Activated CD4-positive, alpha-beta T cell treated with anti-CD3 and anti-CD28 coated beads for 36 hours (primary cell): ENCODE measurements at regions not wholly inside any gene's neighbourhood (a gene's known extent, or its start where the extent isn't known, plus 50 kb on each side); places are given as distances from the start of the nearest gene placed in this dataset.
"Not testable (repeated sequence)": the region's sequence is repeated elsewhere in the genome, so short reads cannot be mapped to it uniquely, and the experiment has no call there.

ENCODE experiments used
- ATAC-seq: fragments of 200-7000 bp; cut with Tn5 transposase; one replicate; pipeline ENCODE4 v1.10.0; 2021; ENCODE audit warnings: mild to moderate bottlenecking, moderate library complexity
- CTCF ChIA-PET: fragments of 350-600 bp; sonication (Branson Sonifier 250); formaldehyde crosslinking; loops from one replicate; lab custom pipeline; 2021; ENCODE audit warnings: antibody characterized with exemption; lab: Charles Lee
- POLR2A ChIA-PET: fragments of 350-600 bp; sonication (Branson Sonifier 250); formaldehyde crosslinking; loops from one replicate; lab custom pipeline; 2021; ENCODE audit warnings: antibody characterized with exemption, inconsistent platforms; lab: Charles Lee
- DNase-seq: peaks from one replicate; pipeline ENCODE4 v3.0.0-alpha.2; 2020
- H3K27ac Mint-ChIP-seq: one replicate; pipeline ENCODE4 v1.8.0; 2021; ENCODE audit warnings: mixed read lengths
- H3K27me3 Mint-ChIP-seq: one replicate; pipeline ENCODE4 v1.8.0; 2021; ENCODE audit warnings: mixed read lengths
- H3K36me3 Mint-ChIP-seq: one replicate; pipeline ENCODE4 v1.8.0; 2021; ENCODE audit warnings: low read depth, mixed read lengths
- H3K4me1 Mint-ChIP-seq: one replicate; pipeline ENCODE4 v1.8.0; 2021; ENCODE audit warnings: mixed read lengths
- H3K4me3 Mint-ChIP-seq: one replicate; pipeline ENCODE4 v1.8.0; 2021; ENCODE audit warnings: mild to moderate bottlenecking, moderate library complexity, mixed read lengths
- H3K9me3 Mint-ChIP-seq: one replicate; pipeline ENCODE4 v1.8.0; 2021; ENCODE audit warnings: low read depth, mixed read lengths
- intact Hi-C, 2 experiments: fragments of 100-400 bp; cut with DNase I in 1 of 2; cut with micrococcal nuclease in 1 of 2; formaldehyde crosslinking; loops; one replicate each; pipeline versions ENCODE4 v1.14.2 to v1.15.1; 2022 to 2024; cut with DNase I, micrococcal nuclease

GRCh38 chr4:16416601-16417000, 190.3 kb upstream of the TAPT1 start:
- Mint-ChIP-seq H3K27ac (no peak overlapping the region), H3K9me3 (no peaks in the 10 kb centered on the region), H3K4me1 (no peaks in the 10 kb centered on the region), H3K27me3 (peaks cover 6% of the 10 kb centered on the region), H3K36me3 (no peaks in the 10 kb centered on the region), H3K4me3 (no peak overlapping the region)
- ChIA-PET POLR2A (no interaction called here), CTCF (no interaction called here)
- no peak for DNase-seq
- ATAC-seq, result no peak
- intact Hi-C loops, result no loop called here

DNA sequence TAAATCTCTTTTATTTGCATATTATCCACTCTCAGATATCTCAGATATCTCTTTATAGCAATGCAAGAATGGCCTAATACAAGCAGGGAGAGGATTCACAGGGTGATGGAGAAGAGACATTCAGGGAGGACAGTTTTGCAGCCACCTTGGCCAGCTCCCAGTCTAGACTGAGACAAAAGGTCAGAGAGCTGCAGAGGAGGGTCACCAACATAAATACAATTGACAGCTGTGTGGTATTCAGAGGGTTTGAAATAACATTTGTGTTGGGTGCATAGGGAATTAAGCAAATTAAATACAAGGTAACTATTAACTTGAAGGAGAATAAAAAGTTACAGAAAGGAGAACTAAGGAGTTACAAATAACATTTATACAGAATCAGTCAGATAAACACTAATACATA, 189.5 kb upstream of the TAPT1 start:
- intact Hi-C loops, result no loop called here
- ChIA-PET POLR2A (no interaction called here), CTCF (no interaction called here)
- DNase-seq, result no peak
- no peaks in the 10 kb centered on the region for H3K4me1 Mint-ChIP-seq
- no peak overlapping the region for H3K27ac Mint-ChIP-seq
- peaks cover 6% of the 10 kb centered on the region for H3K27me3 Mint-ChIP-seq
- no peaks in the 10 kb centered on the region for H3K9me3 Mint-ChIP-seq
- no peaks in the 10 kb centered on the region for H3K36me3 Mint-ChIP-seq
- no peak for ATAC-seq
- H3K4me3 Mint-ChIP-seq, result no peak overlapping the region

DNA sequence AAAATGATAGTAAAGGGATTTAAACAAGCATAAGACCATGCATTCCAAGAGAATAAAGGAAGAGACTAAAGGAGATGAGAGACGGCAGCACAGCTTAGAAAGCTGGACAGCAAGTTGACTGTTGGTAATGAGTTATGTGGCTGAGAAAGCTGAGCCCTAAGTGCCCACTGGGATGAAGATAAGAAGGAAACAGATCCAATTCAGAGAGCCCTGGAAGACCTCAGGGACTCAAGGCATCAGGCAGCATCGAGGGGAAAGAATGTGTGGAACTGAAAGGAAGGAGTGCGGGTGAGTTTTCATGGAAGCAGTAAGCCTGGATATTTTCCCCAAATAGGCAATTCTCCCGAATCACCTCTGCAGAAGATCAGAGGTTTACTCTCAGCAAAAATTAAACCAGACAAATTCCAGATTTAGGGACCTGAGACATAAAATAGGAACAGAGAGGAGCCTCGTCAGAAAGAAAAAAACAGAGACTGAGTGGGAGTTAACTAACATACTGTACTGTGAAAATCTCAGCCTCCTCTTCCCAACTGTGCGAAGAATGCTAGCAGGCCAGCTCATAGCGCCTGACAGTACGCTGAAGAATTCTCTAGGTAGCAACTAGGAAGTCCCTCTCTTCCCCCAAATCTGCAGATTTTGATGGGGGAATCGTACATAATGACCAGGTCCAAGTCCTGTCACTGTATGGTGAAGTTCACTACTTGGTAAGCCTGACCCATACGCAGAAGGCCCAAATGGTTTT, 187.7 kb upstream of the TAPT1 start:
- Mint-ChIP-seq H3K4me3 (no peak overlapping the region), H3K9me3 (no peaks in the 10 kb centered on the region), H3K27ac (no peak overlapping the region), H3K36me3 (no peaks in the 10 kb centered on the region), H3K4me1 (no peaks in the 10 kb centered on the region), H3K27me3 (peaks cover 2% of the 10 kb centered on the region)
- DNase-seq, result no peak
- POLR2A ChIA-PET, result no interaction called here
- intact Hi-C loops, result no loop called here
- CTCF ChIA-PET, result no interaction called here
- no peak for ATAC-seq

- Mint-ChIP-seq H3K9me3 (no peaks in the 10 kb centered on the region), H3K27me3 (peaks cover 2% of the 10 kb centered on the region), H3K4me1 (no peaks in the 10 kb centered on the region), H3K4me3 (no peak overlapping the region), H3K27ac (no peak overlapping the region), H3K36me3 (no peaks in the 10 kb centered on the region)
- ChIA-PET POLR2A (interaction anchor here (0.6 kb wide), 1 partner anchor 42 kb away, joined by 3 read pairs; no protein-coding TSS in a partner anchor), CTCF (no interaction called here)
- intact Hi-C loops, result no loop called here
- ATAC-seq (no peak), DNase-seq (no peak)
These were observed 185.3 kb upstream of the TAPT1 start for GRCh38 chr4:16411501-16412085.

GRCh38 chr4:16393216-16393615, 166.9 kb upstream of the TAPT1 start:
- ATAC-seq, H3K9me3 Mint-ChIP-seq, H3K27ac Mint-ChIP-seq, H3K4me1 Mint-ChIP-seq, DNase-seq, H3K36me3 Mint-ChIP-seq, CTCF ChIA-PET, H3K4me3 Mint-ChIP-seq, H3K27me3 Mint-ChIP-seq, POLR2A ChIA-PET, intact Hi-C loops: not testable (repeated sequence)

DNA sequence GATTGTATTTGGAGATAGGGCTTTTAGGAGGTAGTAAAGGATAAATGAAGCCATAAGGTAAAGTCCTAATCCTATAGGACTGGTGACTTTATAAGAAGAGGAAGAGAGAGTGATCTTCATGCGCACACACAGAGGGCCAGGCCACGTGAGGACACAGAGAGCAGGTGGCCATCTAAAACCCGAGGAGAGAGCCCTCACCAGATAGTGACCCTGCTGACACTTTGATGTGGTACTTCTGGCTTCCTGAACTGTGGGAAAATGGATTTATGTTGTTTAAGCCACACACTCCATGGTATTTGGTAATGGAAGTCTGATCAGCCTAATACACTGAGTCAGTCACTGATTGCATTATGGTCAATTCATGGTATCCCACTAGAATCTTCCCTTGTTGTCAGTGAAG, 164.9 kb upstream of the TAPT1 start:
- no peak overlapping the region for H3K27ac Mint-ChIP-seq
- intact Hi-C loops, result no loop called here
- DNase-seq, result no peak
- no peaks in the 10 kb centered on the region for H3K36me3 Mint-ChIP-seq
- no peak overlapping the region for H3K4me3 Mint-ChIP-seq
- H3K9me3 Mint-ChIP-seq, result peaks cover 5% of the 10 kb centered on the region
- peaks cover 6% of the 10 kb centered on the region for H3K27me3 Mint-ChIP-seq
- ATAC-seq, result no peak
- ChIA-PET CTCF (no interaction called here), POLR2A (no interaction called here)
- H3K4me1 Mint-ChIP-seq, result no peaks in the 10 kb centered on the region

GRCh38 chr4:16387448-16387847, 161.2 kb upstream of the TAPT1 start:
- no peak overlapping the region for H3K4me3 Mint-ChIP-seq
- ChIA-PET CTCF (no interaction called here), POLR2A (no interaction called here)
- no peak overlapping the region for H3K27ac Mint-ChIP-seq
- H3K4me1 Mint-ChIP-seq, result no peaks in the 10 kb centered on the region
- no peaks in the 10 kb centered on the region for H3K9me3 Mint-ChIP-seq
- DNase-seq (no peak), ATAC-seq (no peak)
- no peaks in the 10 kb centered on the region for H3K36me3 Mint-ChIP-seq
- intact Hi-C loops, result no loop called here
- H3K27me3 Mint-ChIP-seq, result peaks cover 6% of the 10 kb centered on the region

- Mint-ChIP-seq H3K4me3 (no peak overlapping the region), H3K27me3 (peaks cover 6% of the 10 kb centered on the region), H3K36me3 (no peaks in the 10 kb centered on the region), H3K27ac (no peak overlapping the region), H3K4me1 (no peaks in the 10 kb centered on the region), H3K9me3 (no peaks in the 10 kb centered on the region)
- CTCF ChIA-PET, result no interaction called here
- DNase-seq (no peak), ATAC-seq (no peak)
- POLR2A ChIA-PET, result no interaction called here
- intact Hi-C loops, result no loop called here
These were observed 160.5 kb upstream of the TAPT1 start for GRCh38 chr4:16386711-16387320.

- intact Hi-C loops, result no loop called here
- POLR2A ChIA-PET, result no interaction called here
- no peaks in the 10 kb centered on the region for H3K4me1 Mint-ChIP-seq
- ATAC-seq, result no peak
- H3K9me3 Mint-ChIP-seq, result no peaks in the 10 kb centered on the region
- H3K27me3 Mint-ChIP-seq, result peaks cover 7% of the 10 kb centered on the region
- H3K36me3 Mint-ChIP-seq, result no peaks in the 10 kb centered on the region
- CTCF ChIA-PET, result no interaction called here
- no peak overlapping the region for H3K4me3 Mint-ChIP-seq
- no peak for DNase-seq
- no peak overlapping the region for H3K27ac Mint-ChIP-seq
These were observed 158.3 kb upstream of the TAPT1 start for GRCh38 chr4:16384576-16384975.

GRCh38 chr4:16382571-16382970, 156.3 kb upstream of the TAPT1 start:
- ChIA-PET CTCF (no interaction called here), POLR2A (no interaction called here)
- Mint-ChIP-seq H3K9me3 (no peaks in the 10 kb centered on the region), H3K4me1 (no peaks in the 10 kb centered on the region), H3K4me3 (no peak overlapping the region), H3K27ac (no peak overlapping the region), H3K36me3 (no peaks in the 10 kb centered on the region), H3K27me3 (peaks cover 5% of the 10 kb centered on the region)
- ATAC-seq (no peak), DNase-seq (no peak)
- intact Hi-C loops, result no loop called here

DNA sequence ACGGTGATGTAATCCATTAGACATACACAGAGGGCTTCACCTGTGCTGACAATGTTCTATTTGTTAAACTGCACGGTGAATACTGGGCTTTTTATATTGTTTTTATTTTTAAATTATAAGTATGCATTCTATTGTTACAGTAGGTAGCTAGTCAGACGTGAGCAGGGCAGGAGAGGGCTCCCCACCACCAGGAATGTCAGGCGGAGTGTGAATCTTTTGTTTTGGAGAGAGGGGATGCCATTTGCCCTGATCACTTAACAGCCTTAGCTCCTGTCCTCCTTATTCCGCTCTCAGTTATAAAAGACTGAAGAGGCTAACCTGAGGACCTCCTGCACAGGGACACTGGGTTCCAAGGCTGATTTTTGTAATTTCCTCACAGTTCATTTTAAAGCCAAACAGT, 151.6 kb upstream of the TAPT1 start:
- CTCF ChIA-PET, result interaction anchor here (0.6 kb wide), 2 partner anchors 274 to 486 kb away, joined by 3 read pairs; no protein-coding TSS in a partner anchor
- Mint-ChIP-seq H3K4me1 (no peaks in the 10 kb centered on the region), H3K27ac (no peak overlapping the region), H3K9me3 (no peaks in the 10 kb centered on the region), H3K4me3 (no peak overlapping the region), H3K27me3 (peaks cover 4% of the 10 kb centered on the region), H3K36me3 (no peaks in the 10 kb centered on the region)
- DNase-seq, result no peak
- POLR2A ChIA-PET, result no interaction called here
- no peak for ATAC-seq
- intact Hi-C loops, result no loop called here

- ChIA-PET CTCF (no interaction called here), POLR2A (no interaction called here)
- no peaks in the 10 kb centered on the region for H3K36me3 Mint-ChIP-seq
- no peak overlapping the region for H3K4me3 Mint-ChIP-seq
- no peak for ATAC-seq
- no peaks in the 10 kb centered on the region for H3K27me3 Mint-ChIP-seq
- intact Hi-C loops, result loop anchor here in 1 of 2 experiments (5.0 kb wide), 1 partner anchor 937 kb away; no protein-coding TSS in a partner anchor
- no peaks in the 10 kb centered on the region for H3K4me1 Mint-ChIP-seq
- no peak for DNase-seq
- no peaks in the 10 kb centered on the region for H3K9me3 Mint-ChIP-seq
- no peak overlapping the region for H3K27ac Mint-ChIP-seq
These were observed 138.8 kb upstream of the TAPT1 start for GRCh38 chr4:16365036-16365569.
